ENCODE measurements at regions not wholly inside any gene's neighbourhood (a gene's known extent, or its start where the extent isn't known, plus 50 kb on each side); places are given as distances from the start of the nearest gene placed in this dataset.

GRCh38 chr11:38305682-38306081 is 1707.6 kb upstream of the RAG2 start:
- Histone ChIP-seq H3K27me3 (ENCODE audit: insufficient read depth in 3 of 3, low read length in 2 of 3) (no peaks in the 10 kb centered on the region), H3K9me3 (no peaks in the 10 kb centered on the region), H3K27ac (no peak overlapping the region), H3K36me3 (ENCODE audit: insufficient read depth in 1 of 2, low read depth in 1 of 2) (no peaks in the 10 kb centered on the region), H3K4me3 (no peak overlapping the region), H3K4me1 (no peaks in the 10 kb centered on the region)
- intact Hi-C loops (cut with DNase I) = no loop called here
- no peak for TF ChIP-seq CTCF (IDR thresholded peaks at IDR 0.05)
- ATAC-seq (no peak), DNase-seq (no peak)
- WGBS, 3 donors = 74 to 76% (median 75%) methylated on average over 6 of the region's 6 CpGs

GRCh38 chr11:38304926-38305325 is 1706.9 kb upstream of the RAG2 start:
- 31 to 36% (median 33%) methylated on average over 2 of the region's 2 CpGs for WGBS, 3 donors
- no peak overlapping the region for H3K27ac ChIP-seq
- H3K36me3 ChIP-seq (ENCODE audit: insufficient read depth in 1 of 2, low read depth in 1 of 2) = no peaks in the 10 kb centered on the region
- intact Hi-C loops (cut with DNase I) = no loop called here
- ATAC-seq (no peak), DNase-seq (no peak)
- no peaks in the 10 kb centered on the region for H3K4me1 ChIP-seq
- H3K27me3 ChIP-seq (ENCODE audit: insufficient read depth in 3 of 3, low read length in 2 of 3) = no peaks in the 10 kb centered on the region
- TF ChIP-seq CTCF (IDR thresholded peaks at IDR 0.05) = no peak
- H3K9me3 ChIP-seq = no peaks in the 10 kb centered on the region
- no peak overlapping the region for H3K4me3 ChIP-seq

GRCh38 chr11:38302564-38302963 is 1704.5 kb upstream of the RAG2 start:
- Histone ChIP-seq H3K27me3 (ENCODE audit: insufficient read depth in 3 of 3, low read length in 2 of 3) (no peaks in the 10 kb centered on the region), H3K36me3 (ENCODE audit: insufficient read depth in 1 of 2, low read depth in 1 of 2) (no peaks in the 10 kb centered on the region), H3K9me3 (no peaks in the 10 kb centered on the region), H3K4me1 (no peaks in the 10 kb centered on the region), H3K4me3 (no peak overlapping the region), H3K27ac (no peak overlapping the region)
- intact Hi-C loops (cut with DNase I) = no loop called here
- WGBS, 3 donors = 1 to 4% (median 3%) methylated on average over 1 of the region's 1 CpG
- DNase-seq (no peak), ATAC-seq (no peak)
- TF ChIP-seq CTCF (IDR thresholded peaks at IDR 0.05) = no peak

- no peak overlapping the region for H3K27ac ChIP-seq
- H3K4me1 ChIP-seq = no peaks in the 10 kb centered on the region
- no peaks in the 10 kb centered on the region for H3K9me3 ChIP-seq
- ATAC-seq = no peak
- intact Hi-C loops (cut with DNase I) = no loop called here
- no peaks in the 10 kb centered on the region for H3K27me3 ChIP-seq (ENCODE audit: insufficient read depth in 3 of 3, low read length in 2 of 3)
- no peak for TF ChIP-seq CTCF (IDR thresholded peaks at IDR 0.05)
- no peaks in the 10 kb centered on the region for H3K36me3 ChIP-seq (ENCODE audit: insufficient read depth in 1 of 2, low read depth in 1 of 2)
- DNase-seq = no peak
- no peak overlapping the region for H3K4me3 ChIP-seq
- WGBS, 3 donors = 51 to 59% (median 59%) methylated on average over 2 of the region's 2 CpGs
Measured at GRCh38 chr11:38300570-38300969, 1702.5 kb upstream of the RAG2 start.

GRCh38 chr11:38296211-38296776 is 1698.3 kb upstream of the RAG2 start:
- no peak for DNase-seq
- no peak overlapping the region for H3K27ac ChIP-seq

More at GRCh38 chr11:38296211-38296776, 1698.3 kb upstream of the RAG2 start:
- Histone ChIP-seq H3K27me3 (ENCODE audit: insufficient read depth in 3 of 3, low read length in 2 of 3) (no peaks in the 10 kb centered on the region), H3K4me3 (no peak overlapping the region), H3K36me3 (ENCODE audit: insufficient read depth in 1 of 2, low read depth in 1 of 2) (no peaks in the 10 kb centered on the region), H3K9me3 (no peaks in the 10 kb centered on the region), H3K4me1 (no peaks in the 10 kb centered on the region)
- WGBS, 3 donors = 95% methylated on average over 30 to 33 of the region's 33 CpGs
- ATAC-seq = no peak
- no peak for TF ChIP-seq CTCF (IDR thresholded peaks at IDR 0.05)
- intact Hi-C loops (cut with DNase I) = no loop called here

All from psoas muscle (tissue), 7 donors.